ELF-1 (cell line): ENCODE measurements at regions not wholly inside any gene's neighbourhood (a gene's known extent, or its start where the extent isn't known, plus 50 kb on each side); places are given as distances from the start of the nearest gene placed in this dataset.

Experiments used
- DNase-seq: peaks from one replicate; pipeline ENCODE4 v3.0.0-alpha.2; 2016; ENCODE audit warnings: low read depth, low spot score

DNA sequence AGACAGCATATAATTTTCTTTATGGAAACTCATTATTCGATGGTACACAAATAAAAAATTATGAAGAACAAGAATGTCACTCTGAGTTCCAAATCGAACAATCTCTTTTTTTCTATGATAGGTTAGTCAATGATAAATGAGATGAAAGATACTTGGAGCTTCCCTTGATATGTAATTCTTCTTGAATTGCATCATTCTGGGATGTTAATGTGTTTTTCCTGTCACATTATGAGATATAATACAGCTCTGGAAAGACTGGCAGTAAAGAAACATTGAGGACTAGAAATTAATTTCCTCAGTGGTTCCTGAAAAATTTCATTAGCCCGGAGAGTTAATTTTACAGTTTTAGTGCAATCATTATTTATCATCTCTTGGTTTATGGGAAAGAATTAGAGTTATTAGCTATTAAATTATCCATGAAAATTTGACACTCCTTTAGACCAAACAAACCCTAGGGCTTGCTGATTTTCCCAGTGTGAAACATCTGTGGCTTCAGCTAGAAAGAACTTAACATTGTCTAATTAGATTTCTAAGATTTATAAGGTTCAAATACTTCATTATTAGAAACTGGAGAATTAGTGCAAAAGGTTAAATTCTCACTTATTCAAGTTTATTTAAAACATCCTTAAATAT, 1546.6 kb upstream of the TENM3 start:
- DNase-seq: no peak

DNA sequence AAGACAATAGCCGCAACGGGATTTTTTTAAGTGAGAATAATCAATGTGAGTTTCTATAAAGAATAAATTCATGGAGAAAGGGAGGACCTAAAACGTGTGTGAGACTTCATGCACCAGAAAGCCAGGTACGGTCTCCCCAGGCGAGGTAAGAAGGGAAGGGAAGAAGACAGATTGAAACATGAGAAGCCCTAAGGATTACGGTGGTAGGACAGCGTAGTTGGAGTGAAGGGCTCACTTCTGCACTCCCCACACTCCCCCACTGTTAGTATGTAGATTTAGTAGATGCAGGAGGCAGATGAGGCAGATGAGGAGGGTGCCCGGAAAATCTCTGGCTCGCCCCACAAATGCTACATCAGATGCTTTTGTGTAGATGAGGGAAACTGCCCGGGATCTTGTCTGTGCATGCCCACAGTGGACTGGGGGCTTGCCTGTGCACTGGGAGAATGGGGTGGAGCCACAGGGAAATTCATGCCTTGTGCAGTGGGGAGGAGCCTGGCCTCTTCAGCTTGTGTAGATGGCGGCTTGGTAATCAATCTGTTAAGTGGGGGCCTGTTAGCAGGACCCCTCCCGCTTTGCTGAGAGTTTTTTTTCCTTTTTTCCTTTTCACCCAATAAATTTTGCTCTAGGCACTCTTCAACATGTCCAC, 1544.5 kb upstream of the TENM3 start:
- DNase-seq: no peak

DNA sequence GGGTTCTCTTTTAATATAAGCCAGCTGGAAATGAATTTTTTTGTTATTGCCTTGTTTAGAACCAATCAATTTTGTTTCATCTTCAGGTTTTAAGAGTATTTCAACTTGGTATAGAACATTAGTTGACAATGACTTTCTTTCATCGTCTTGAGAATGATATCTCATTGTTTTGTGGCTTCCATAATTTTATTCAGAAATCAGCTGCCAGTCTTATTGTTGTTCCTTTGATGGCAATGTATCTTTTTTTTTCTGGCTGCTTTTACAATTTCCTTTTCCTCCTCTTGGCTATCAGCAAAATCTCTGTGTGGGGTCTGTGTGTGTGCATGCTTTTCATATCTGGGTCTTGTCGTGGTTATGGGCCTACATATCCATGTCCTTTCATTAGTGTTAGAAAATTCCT, 1536.4 kb upstream of the TENM3 start:
- no peak for DNase-seq

- DNase-seq: no peak
Observed at GRCh38 chr4:180710628-180711337, 1532.4 kb upstream of the TENM3 start.

GRCh38 chr4:180717451-180718033, 1525.7 kb upstream of the TENM3 start:
- no peak for DNase-seq

- no peak for DNase-seq
Observed at GRCh38 chr4:180721356-180721755, 1521.8 kb upstream of the TENM3 start.

DNA sequence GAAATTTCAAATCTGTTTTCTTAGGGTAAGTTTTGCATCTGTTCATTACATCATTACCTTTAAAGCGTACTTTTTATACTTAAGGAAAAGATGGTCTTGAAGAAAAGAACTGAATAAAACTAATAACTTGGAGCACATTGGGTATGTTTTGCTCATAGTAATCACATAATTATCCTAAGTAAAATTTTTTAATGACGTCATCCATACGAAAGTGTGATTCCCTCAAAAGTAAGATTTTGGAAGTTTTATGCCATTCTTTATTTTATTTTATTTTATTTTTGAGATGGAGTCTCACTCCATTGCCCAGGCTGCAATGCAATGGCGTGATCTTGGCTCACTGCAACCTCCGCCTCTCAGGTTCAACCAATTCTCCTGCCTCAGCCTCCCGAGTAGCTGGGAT, 1516.6 kb upstream of the TENM3 start:
- DNase-seq: no peak

- DNase-seq: no peak
Observed at GRCh38 chr4:180727478-180727877, 1515.7 kb upstream of the TENM3 start.

DNA sequence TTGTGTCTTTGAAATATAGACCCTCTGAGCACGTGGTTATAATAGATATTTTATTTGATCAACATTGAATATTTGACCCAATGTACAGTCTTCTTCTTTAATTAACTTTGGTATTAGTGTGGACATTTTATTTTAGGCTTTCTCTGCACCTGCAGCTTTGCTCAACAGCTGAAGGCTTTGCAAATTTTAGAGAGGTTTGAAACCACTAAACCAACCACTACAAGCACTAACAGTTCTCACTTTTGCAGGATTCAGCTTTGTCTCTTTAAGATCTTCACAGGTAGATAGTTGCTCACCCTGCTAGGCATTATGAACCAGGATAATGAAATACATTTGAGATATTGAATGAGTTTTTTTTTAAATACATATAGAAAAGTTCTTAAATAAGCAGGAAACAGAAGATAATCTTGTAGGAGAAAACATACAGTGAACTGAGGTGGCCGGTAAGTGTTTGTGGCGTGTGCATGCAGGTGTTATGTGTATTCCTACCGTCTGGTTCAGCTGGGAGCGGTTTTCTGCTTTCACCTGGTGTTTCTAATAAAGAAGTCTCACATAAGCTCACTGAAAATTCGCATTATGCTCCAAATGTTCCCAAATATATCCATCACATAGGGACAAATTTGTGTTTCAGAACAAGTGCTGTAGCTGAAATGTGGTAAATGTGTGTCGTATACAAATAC, 1508.3 kb upstream of the TENM3 start:
- no peak for DNase-seq

DNA sequence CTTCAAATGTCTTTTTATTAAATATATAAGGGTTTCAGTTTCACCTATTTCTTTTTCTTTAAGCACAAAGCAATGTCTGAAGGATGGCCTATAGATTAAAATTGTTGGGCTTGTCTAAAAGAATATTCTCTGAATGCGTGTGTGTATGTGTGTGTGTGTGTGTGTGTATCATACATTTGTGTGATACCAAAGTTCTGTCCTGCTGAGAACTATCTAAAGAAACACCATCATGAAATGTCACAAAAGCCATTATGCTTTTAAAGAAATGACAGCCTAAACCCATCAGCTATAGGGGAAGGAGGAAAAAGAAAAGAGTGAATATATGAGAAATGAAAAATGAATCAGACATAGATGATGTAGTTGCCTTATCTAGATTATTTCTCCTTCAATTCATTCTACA, 1501.5 kb upstream of the TENM3 start:
- DNase-seq: no peak

- DNase-seq: no peak
Observed at GRCh38 chr4:180745019-180745418, 1498.2 kb upstream of the TENM3 start.

DNA sequence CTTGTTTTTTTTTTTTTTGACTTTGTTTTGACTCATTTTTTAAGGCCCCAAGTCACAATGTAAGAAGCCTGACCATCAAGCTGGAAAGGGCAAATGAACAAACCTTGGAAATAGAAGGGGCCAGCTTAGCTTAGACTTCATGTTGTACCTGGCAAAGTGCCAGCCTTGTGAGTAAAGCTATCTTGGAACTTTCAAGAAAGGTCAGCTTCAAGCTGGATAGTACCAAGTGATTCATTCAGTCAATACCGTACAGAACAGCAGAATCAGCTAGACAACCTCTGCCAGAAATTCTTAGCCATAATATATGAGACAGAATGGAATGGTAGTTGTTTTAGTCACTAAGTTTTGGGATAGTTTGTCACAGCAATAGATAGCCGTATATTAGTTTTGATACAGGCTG, 1492.2 kb upstream of the TENM3 start:
- no peak for DNase-seq

- DNase-seq: peak; percentile 25
Observed at GRCh38 chr4:180757927-180758326, 1485.3 kb upstream of the TENM3 start.

DNA sequence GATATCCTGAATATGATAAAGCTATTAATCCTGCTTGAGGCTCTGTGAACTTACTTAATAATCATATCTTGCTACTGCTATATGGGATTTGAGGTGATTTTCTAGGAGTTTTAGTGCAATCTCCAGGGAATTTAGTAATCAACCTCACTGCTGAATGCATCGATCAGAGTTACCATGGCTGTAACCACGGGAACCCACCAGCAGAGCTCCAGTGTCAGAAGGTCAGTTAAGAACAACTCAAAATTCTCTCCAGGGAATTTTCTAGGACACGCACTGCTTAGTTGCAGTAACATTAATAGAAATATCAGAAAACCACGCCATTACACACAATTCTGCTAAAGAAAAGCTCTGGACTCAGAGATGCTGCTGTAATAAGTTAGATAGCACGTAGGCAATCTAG, 1477.2 kb upstream of the TENM3 start:
- no peak for DNase-seq

DNA sequence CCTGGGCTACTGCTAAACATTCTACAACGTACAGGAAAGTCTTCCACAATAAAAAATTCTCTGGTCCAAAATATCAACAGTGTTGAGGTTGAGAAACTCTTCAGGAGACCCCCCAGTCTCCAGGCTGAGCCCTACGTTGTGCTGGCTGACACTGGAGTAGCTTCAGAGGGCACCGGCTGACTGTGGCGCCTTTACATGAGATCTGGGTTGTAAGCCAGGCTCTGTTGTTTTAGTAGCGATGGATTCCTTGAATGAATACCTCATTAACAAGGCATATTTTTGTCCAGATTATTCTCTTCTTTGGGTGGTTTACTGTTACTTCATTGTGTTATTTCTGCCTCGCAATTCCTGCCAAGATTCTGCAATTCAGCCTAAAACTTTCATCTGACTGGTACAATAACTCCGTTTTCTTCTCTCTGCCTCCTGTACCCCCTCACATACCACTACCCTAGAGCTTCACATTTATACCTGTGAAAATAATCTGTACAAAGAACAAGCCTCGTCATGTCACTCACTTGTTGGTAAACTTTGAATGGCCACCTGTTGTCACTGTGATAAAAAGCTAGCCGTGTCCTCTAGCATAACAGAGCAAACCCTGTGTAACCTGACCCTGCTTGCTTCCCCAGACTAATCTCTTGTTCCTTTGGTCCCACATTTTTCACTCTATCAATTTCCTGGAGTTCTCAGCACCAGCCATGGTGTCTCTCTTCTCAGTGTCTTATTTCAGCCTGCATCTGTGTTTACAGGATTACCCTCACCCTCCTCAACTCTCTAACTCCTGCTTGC, 1476.1 kb upstream of the TENM3 start:
- DNase-seq: peak; percentile 5

- no peak for DNase-seq
Observed at GRCh38 chr4:180768610-180769009, 1474.6 kb upstream of the TENM3 start.

GRCh38 chr4:180769791-180770190, 1473.4 kb upstream of the TENM3 start:
- DNase-seq: no peak

- DNase-seq: no peak
Observed at GRCh38 chr4:180770265-180770664, 1472.9 kb upstream of the TENM3 start.

DNA sequence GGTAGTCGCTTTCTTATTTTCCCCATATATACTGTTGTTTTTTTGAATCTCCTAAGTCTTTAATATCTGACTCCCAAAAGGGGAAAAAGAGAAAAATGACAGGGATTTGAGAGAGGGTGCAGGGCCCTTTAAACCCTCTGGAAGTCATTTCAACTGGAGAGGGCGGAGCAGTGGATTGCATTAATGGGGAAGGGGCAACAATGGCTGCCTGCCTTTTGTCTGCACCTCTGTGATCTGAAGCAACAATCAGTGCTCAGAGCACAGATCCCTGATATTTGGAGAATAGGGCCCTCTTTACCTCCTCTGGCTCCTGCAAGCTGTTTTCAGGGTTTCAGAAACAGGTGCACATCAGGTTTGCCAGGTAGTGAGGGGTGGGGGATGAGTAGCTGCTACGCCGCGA, 1458.3 kb upstream of the TENM3 start:
- no peak for DNase-seq

- DNase-seq: no peak
Observed at GRCh38 chr4:180788729-180789128, 1454.5 kb upstream of the TENM3 start.

DNA sequence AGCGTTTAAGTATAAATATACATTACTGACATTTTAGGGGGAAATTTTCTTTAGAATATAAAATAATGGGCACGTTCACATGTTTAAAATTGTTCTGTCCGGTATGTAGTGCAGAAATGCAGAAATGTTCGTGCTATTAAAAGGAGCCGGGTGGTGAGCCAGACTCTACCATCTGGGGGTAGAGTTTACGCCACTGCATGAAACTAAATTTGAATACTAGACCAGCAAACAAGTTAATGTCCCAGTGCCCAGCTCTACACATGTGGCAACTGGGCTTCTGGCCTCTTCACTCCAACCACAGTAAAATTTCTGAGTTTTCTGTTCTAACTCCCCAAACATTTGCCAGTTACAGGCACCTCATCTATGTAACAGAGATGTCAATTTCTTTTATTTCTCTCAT, 1453.3 kb upstream of the TENM3 start:
- no peak for DNase-seq
